Suprapubic skin (tissue), 4 donors: ENCODE measurements at regions not wholly inside any gene's neighbourhood (a gene's known extent, or its start where the extent isn't known, plus 50 kb on each side); places are given as distances from the start of the nearest gene placed in this dataset.
"Not testable (repeated sequence)": the region's sequence is repeated elsewhere in the genome, so short reads cannot be mapped to it uniquely, and the experiment has no call there.

ENCODE experiments used
- DNase-seq, 2 donors: peaks; one replicate each; pipeline ENCODE4 v3.0.0-alpha.2; 2019; ENCODE audit warnings: low spot score in 2 of 2
- H3K27ac ChIP-seq: fragments of 200-600 bp; sonication (generic); one replicate; pipeline ENCODE4 v1.5.1; 2019
- H3K27me3 ChIP-seq: fragments of 200-600 bp; sonication (generic); one replicate; pipeline ENCODE4 v1.5.1; 2019
- H3K36me3 ChIP-seq: fragments of 200-600 bp; sonication (generic); one replicate; pipeline ENCODE4 v1.5.1; 2019
- H3K4me1 ChIP-seq: fragments of 200-600 bp; sonication (generic); one replicate; pipeline ENCODE4 v1.5.1; 2019
- H3K4me3 ChIP-seq: fragments of 200-600 bp; sonication (generic); one replicate; pipeline ENCODE4 v1.5.1; 2019; ENCODE audit warnings: mild to moderate bottlenecking
- H3K9me3 ChIP-seq: fragments of 200-600 bp; sonication (generic); one replicate; pipeline ENCODE4 v1.5.1; 2019
- EP300 ChIP-seq: sonication (generic); formaldehyde crosslinking; IDR thresholded peaks from one replicate; pipeline ENCODE4 v1.6.1; 2017; ENCODE audit warnings: antibody characterized with exemption
- POLR2A ChIP-seq, 2 donors: fragments of 450-650 bp; IDR thresholded peaks; one replicate each; pipeline ENCODE4 v1.6.1; 2017; ENCODE audit warnings: antibody characterized with exemption in 2 of 2, mild to moderate bottlenecking in 2 of 2, moderate library complexity in 2 of 2
- POLR2AphosphoS5 ChIP-seq, 3 donors: sonication (generic); formaldehyde crosslinking; IDR thresholded peaks; one replicate each; pipeline ENCODE4 v1.6.1; 2017; ENCODE audit warnings: antibody characterized with exemption in 3 of 3
- WGBS: methylation state at CpG from one replicate; pipeline ENCODE4 v1.1.5; 2018; 5-methylcytosine and 5-hydroxymethylcytosine counted together
- TF ChIP-seq, protein P1 (sequence below), 2 donors: fragments of 200-600 bp in 1 of 2; fragments of 450-650 bp in 1 of 2; sonication (generic) in 1 of 2; IDR thresholded peaks; one replicate each; pipeline ENCODE4 v1.5.1; 2016 to 2019; ENCODE audit warnings: antibody characterized with exemption in 2 of 2, mild to moderate bottlenecking in 1 of 2, moderate library complexity in 1 of 2

DNA sequence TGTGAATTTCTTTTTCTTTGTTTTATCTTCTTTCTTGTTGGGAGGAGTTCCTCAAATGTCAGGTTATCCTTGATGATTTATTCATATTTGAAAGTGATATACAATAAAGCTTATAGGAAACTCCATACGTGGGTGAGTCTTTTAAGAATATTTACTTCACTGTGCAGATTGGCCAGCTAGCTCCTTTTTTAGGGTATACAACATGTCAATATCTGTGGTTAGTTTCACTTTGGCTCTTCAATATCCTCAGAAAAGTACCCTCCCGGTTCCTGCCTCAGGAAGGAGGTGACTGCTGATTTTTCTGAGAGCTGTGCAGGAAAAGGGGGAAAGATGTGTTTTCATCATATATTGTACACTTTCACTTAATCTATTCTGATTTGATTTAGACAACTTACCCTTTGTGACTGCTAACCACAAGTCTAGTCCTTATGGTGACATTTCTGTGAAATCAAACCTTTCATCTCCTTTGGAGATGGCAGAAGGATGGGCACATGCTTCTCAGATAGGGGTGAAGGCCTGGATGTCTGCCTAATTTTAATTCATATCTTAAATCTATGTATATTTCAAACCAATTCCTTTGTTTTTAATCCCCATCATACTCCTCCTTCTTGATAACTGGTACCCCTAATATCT, 98.2 kb upstream of the NECTIN3 start:
- peaks cover 11% of the 10 kb centered on the region for H3K9me3 ChIP-seq
- H3K27ac ChIP-seq: no peak overlapping the region
- H3K36me3 ChIP-seq: no peaks in the 10 kb centered on the region
- H3K4me1 ChIP-seq: no peaks in the 10 kb centered on the region
- no peak overlapping the region for H3K4me3 ChIP-seq
- no peaks in the 10 kb centered on the region for H3K27me3 ChIP-seq
- WGBS: 54% methylated on average over 2 of the region's 2 CpGs
- TF ChIP-seq, protein P1, sequence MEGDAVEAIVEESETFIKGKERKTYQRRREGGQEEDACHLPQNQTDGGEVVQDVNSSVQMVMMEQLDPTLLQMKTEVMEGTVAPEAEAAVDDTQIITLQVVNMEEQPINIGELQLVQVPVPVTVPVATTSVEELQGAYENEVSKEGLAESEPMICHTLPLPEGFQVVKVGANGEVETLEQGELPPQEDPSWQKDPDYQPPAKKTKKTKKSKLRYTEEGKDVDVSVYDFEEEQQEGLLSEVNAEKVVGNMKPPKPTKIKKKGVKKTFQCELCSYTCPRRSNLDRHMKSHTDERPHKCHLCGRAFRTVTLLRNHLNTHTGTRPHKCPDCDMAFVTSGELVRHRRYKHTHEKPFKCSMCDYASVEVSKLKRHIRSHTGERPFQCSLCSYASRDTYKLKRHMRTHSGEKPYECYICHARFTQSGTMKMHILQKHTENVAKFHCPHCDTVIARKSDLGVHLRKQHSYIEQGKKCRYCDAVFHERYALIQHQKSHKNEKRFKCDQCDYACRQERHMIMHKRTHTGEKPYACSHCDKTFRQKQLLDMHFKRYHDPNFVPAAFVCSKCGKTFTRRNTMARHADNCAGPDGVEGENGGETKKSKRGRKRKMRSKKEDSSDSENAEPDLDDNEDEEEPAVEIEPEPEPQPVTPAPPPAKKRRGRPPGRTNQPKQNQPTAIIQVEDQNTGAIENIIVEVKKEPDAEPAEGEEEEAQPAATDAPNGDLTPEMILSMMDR (IDR thresholded peaks at IDR 0.05): no peak
- TF ChIP-seq EP300: no peak
- no peak for TF ChIP-seq POLR2A (IDR thresholded peaks at IDR 0.05)
- TF ChIP-seq POLR2AphosphoS5 (IDR thresholded peaks at IDR 0.05): no peak
- DNase-seq: no peak

DNA sequence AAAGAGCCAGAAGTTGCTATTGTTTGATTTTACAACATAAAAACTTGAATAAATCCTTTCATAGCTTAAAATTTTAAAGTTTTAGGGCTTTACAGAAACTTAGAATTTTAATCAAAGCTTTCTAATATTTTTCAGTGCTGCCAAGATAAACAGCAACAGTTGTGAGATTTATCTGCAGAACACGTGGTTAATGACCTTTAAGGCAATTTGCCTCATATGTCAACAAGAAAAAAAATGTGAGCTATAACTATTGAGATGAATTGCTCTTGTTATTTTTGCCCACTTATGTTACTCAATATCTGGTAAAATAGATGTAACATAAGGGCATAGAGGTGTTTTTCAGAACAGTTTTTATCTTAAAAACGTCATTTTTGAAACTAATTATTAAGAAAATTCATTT, 96.7 kb upstream of the NECTIN3 start:
- H3K36me3 ChIP-seq: no peaks in the 10 kb centered on the region
- H3K4me1 ChIP-seq: no peaks in the 10 kb centered on the region
- DNase-seq: no peak
- peaks cover 7% of the 10 kb centered on the region for H3K9me3 ChIP-seq
- H3K27me3 ChIP-seq: no peaks in the 10 kb centered on the region
- no peak overlapping the region for H3K4me3 ChIP-seq
- 13% methylated on average over 2 of the region's 2 CpGs for WGBS
- H3K27ac ChIP-seq: no peak overlapping the region
- no peak for TF ChIP-seq POLR2AphosphoS5 (IDR thresholded peaks at IDR 0.05)
- no peak for TF ChIP-seq POLR2A (IDR thresholded peaks at IDR 0.05)
- TF ChIP-seq, protein P1 (IDR thresholded peaks at IDR 0.05): no peak
- no peak for TF ChIP-seq EP300

DNA sequence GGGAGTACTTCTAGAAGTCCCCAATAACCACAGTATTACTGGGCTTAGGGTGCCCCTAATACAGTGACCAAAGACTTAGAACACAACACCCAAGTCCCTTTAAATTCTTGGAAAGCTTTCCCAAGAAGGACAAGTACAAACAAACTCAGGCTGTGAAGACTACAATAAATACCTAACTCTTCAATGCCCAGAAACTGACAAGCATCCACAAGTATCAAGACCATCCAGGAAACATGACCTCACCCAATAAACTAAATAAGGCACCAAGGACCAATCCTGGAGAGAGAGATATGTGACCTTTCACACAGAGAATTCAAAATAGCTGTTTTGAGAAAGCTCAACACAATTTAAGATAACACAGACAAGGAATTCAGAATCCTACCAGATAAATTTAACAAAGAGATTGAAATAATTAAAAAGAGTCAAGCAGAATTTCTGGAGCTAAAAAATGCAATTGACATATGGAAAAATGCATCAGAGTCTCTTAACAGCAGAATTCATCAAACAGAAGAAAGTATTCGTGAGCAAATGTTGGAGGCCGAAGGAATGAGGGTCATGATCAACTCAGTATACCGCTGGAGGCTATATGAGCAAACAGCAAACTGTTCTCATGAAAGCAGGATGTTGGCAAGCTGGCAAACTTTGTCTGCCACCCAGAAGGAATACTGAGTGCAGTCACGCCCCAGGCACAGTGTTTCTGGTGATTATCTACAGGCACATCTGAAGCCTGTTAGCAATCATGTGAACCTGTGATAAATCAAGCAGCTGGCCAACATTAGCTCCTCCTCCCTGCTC, 87.0 kb upstream of the NECTIN3 start:
- no peaks in the 10 kb centered on the region for H3K9me3 ChIP-seq
- DNase-seq: no peak
- H3K4me1 ChIP-seq: no peaks in the 10 kb centered on the region
- H3K27ac ChIP-seq: no peak overlapping the region
- no peaks in the 10 kb centered on the region for H3K36me3 ChIP-seq
- WGBS: 75% methylated on average over 4 of the region's 4 CpGs
- H3K27me3 ChIP-seq: no peaks in the 10 kb centered on the region
- TF ChIP-seq, protein P1 (IDR thresholded peaks at IDR 0.05): no peak
- TF ChIP-seq POLR2A (IDR thresholded peaks at IDR 0.05): no peak
- TF ChIP-seq POLR2AphosphoS5 (IDR thresholded peaks at IDR 0.05): no peak
- TF ChIP-seq EP300: no peak
- no peak overlapping the region for H3K4me3 ChIP-seq

DNA sequence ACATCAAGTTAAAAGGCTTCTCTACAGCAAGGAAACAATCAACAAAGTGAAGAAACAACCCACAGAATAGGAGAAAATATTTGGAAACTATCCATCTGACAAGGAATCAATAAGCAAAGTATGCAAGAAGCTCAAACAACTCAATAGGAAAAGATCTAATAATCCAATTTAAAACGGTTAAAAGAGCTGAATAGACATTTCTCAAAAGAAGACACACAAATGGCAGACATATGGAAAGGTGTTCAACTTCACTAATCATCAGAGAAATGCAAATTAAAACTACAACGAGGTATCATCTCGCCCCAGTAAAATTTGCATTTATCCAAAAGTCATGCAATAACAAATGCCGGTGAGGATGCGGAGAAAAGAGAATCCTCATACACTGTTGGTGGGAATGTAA, 82.2 kb upstream of the NECTIN3 start:
- no peak overlapping the region for H3K4me3 ChIP-seq
- no peak for DNase-seq
- WGBS: 93% methylated on average over 5 of the region's 5 CpGs
- H3K27ac ChIP-seq: no peak overlapping the region
- H3K9me3 ChIP-seq: no peaks in the 10 kb centered on the region
- H3K36me3 ChIP-seq: no peaks in the 10 kb centered on the region
- no peaks in the 10 kb centered on the region for H3K27me3 ChIP-seq
- H3K4me1 ChIP-seq: no peaks in the 10 kb centered on the region
- no peak for TF ChIP-seq POLR2A (IDR thresholded peaks at IDR 0.05)

DNA sequence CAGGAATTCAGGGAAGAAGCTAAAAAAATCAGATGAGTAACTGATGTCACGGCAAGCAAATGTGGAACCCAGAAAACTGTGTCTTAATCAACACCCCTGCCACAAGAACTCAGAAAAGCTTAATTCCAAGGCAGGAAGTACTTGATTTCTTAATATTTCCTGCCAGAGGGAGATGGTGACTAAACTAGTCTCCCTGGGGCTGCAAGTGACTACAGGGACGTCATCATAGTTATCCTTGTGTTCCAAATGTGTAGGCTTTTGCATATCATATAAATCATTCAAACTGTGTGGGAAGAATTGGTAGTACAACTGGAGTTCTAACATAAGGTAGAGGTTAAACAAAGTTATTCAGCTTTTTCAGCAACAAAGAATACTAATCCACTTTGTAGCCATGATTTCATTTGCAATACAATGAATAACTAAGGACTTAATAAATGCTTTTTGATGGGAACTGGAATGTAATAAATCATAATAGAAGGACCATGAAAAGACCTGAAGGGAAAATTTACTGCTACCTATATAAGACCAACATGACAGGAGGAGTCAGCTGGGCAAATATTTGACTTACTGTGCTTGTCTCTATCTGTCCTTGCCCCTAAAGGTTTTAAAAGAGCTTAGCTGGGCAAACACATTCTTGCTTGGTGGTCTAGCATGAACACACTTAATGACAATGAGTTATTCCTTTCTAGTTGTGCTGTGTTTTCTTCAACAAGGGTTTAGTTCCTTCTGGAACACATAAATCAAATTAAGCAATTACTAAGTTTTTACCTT, 76.0 kb upstream of the NECTIN3 start:
- no peak overlapping the region for H3K4me3 ChIP-seq
- 15% methylated on average over 2 of the region's 2 CpGs for WGBS

DNA sequence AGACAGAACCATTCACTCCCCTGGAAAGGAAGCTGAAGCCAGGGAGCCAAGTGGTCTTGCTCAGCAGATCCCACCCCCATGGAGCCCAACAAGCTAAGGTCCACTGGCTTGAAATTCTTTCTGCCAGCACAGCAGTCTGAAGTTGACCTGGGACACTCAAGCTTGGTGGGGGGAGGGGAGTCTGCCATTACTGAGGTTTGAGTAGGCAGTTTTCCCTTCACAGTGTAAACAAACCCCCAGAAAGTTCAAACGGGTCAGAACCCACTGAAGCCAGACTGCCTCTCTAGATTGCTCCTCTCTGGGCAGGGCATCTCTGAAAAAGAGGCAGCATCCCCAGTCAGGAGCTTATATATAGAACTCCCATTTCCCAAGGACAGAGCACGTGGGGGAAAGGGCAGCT, 72.8 kb upstream of the NECTIN3 start:
- 83% methylated on average over 2 of the region's 2 CpGs for WGBS
- H3K4me1 ChIP-seq, H3K9me3 ChIP-seq, H3K27ac ChIP-seq, H3K36me3 ChIP-seq, H3K27me3 ChIP-seq, H3K4me3 ChIP-seq, DNase-seq: not testable (repeated sequence)

More for the DNA sequence above, 76.0 kb upstream of the NECTIN3 start:
- TF ChIP-seq, protein P1 (IDR thresholded peaks at IDR 0.05): no peak
- TF ChIP-seq POLR2A (IDR thresholded peaks at IDR 0.05) (no peak), POLR2AphosphoS5 (IDR thresholded peaks at IDR 0.05) (no peak), EP300 (no peak)
- Histone ChIP-seq H3K9me3 (no peaks in the 10 kb centered on the region), H3K36me3 (no peaks in the 10 kb centered on the region), H3K4me1 (no peaks in the 10 kb centered on the region), H3K27ac (no peak overlapping the region), H3K27me3 (no peaks in the 10 kb centered on the region)
- DNase-seq: no peak

DNA sequence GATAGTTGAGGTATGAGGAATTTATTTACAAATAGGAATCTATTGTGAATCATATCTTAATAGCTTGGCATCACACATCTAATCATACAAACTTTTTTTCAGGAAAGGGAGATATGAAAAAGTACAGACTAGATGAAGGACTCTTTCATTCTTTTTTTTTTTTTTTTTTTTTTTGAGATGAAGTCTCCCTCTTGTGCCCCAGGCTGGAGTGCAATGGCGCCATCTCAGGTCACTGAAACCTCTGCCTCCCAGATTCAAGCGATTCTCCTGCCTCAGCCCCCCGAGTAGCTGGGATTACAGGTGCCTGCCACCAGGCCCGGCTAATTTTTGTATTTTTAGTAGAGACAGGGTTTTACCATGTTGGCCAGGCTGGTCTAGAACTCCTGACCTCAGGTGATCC, 65.1 kb upstream of the NECTIN3 start:
- not testable (repeated sequence) for H3K27me3 ChIP-seq, H3K4me3 ChIP-seq, H3K4me1 ChIP-seq, DNase-seq, H3K27ac ChIP-seq, H3K36me3 ChIP-seq, H3K9me3 ChIP-seq
- 72% methylated on average over 4 of the region's 4 CpGs for WGBS
